ENCODE measurements at regions not wholly inside any gene's neighbourhood (a gene's known extent, or its start where the extent isn't known, plus 50 kb on each side); places are given as distances from the start of the nearest gene placed in this dataset.

DNA sequence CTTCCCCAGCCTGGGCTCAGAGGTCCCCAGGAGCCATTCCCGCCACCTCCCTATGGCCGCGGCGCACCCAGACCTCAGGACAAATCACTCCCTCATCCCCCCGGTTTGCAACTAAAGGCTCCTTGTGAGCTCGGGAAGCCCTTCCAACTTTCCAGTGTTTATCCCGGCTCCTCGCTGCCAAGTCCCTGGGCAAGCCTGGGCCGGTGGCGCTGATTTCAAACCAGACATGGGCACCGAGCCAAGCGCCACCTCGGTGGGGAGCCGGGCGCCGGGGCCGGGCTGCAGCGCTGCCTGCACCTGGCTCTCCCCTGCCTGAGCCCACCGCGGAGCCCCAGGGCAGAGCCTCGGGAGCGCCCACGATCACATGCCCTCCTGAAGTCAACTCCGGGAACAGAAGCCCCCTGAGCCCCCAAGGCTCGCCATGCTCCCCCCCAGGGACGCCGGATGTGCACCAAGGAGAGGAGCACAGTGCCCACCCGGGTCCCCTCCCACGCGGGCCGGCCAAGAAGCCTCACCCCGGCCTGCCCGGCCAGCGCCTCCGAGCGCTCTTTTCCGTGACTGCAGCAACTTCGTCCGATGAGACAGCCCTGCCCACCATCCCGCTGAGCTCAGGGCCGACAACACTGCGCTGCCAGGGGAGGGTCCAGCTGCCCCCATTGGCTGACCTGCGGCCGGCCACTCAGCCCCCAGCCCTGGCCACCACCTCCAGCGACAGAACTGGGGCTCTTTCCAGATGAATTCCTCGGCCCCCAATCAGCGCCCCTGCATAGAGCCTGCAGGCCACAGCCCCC, 50.0 kb downstream of the NCOR2 start:
- ATAC-seq: peak; percentile 39
- DNase-seq (ENCODE audit: low read depth, low spot score): no peak
- Histone ChIP-seq H3K27ac (ENCODE audit: low read length) (peak overlapping the region; percentile 83), H3K4me3 (ENCODE audit: low read depth in 2 of 2, low read length in 2 of 2) (peak overlapping the region; percentile 62 to 75), H3K9me3 (ENCODE audit: control insufficient read depth, insufficient read depth, low read depth, low read length) (no peaks in the 10 kb centered on the region), H3K27me3 (ENCODE audit: control insufficient read depth, insufficient read depth, low read length) (no peaks in the 10 kb centered on the region), H3K4me1 (ENCODE audit: control insufficient read depth, insufficient read depth, low read length) (peaks cover 83% of the 10 kb centered on the region), H3K36me3 (ENCODE audit: control insufficient read depth, insufficient read depth, low read length) (no peaks in the 10 kb centered on the region)
- in situ Hi-C loops (cut with HindIII; ENCODE audit: low pct_unique_long_range_greater_than_20kb, low sequenced_read_pairs): no loop called here
- TF ChIP-seq, protein P1, sequence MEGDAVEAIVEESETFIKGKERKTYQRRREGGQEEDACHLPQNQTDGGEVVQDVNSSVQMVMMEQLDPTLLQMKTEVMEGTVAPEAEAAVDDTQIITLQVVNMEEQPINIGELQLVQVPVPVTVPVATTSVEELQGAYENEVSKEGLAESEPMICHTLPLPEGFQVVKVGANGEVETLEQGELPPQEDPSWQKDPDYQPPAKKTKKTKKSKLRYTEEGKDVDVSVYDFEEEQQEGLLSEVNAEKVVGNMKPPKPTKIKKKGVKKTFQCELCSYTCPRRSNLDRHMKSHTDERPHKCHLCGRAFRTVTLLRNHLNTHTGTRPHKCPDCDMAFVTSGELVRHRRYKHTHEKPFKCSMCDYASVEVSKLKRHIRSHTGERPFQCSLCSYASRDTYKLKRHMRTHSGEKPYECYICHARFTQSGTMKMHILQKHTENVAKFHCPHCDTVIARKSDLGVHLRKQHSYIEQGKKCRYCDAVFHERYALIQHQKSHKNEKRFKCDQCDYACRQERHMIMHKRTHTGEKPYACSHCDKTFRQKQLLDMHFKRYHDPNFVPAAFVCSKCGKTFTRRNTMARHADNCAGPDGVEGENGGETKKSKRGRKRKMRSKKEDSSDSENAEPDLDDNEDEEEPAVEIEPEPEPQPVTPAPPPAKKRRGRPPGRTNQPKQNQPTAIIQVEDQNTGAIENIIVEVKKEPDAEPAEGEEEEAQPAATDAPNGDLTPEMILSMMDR (IDR thresholded peaks at IDR 0.05): no peak
- no peak for TF ChIP-seq TCF7L2 (IDR thresholded peaks at IDR 0.05; ENCODE audit: low read depth, low read length)
- TF ChIP-seq, protein P2, sequence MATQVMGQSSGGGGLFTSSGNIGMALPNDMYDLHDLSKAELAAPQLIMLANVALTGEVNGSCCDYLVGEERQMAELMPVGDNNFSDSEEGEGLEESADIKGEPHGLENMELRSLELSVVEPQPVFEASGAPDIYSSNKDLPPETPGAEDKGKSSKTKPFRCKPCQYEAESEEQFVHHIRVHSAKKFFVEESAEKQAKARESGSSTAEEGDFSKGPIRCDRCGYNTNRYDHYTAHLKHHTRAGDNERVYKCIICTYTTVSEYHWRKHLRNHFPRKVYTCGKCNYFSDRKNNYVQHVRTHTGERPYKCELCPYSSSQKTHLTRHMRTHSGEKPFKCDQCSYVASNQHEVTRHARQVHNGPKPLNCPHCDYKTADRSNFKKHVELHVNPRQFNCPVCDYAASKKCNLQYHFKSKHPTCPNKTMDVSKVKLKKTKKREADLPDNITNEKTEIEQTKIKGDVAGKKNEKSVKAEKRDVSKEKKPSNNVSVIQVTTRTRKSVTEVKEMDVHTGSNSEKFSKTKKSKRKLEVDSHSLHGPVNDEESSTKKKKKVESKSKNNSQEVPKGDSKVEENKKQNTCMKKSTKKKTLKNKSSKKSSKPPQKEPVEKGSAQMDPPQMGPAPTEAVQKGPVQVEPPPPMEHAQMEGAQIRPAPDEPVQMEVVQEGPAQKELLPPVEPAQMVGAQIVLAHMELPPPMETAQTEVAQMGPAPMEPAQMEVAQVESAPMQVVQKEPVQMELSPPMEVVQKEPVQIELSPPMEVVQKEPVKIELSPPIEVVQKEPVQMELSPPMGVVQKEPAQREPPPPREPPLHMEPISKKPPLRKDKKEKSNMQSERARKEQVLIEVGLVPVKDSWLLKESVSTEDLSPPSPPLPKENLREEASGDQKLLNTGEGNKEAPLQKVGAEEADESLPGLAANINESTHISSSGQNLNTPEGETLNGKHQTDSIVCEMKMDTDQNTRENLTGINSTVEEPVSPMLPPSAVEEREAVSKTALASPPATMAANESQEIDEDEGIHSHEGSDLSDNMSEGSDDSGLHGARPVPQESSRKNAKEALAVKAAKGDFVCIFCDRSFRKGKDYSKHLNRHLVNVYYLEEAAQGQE (IDR thresholded peaks at IDR 0.05; ENCODE audit: insufficient read depth in 1 of 2, low read depth in 2 of 2, low read length in 1 of 2): no peak
- peak; percentile 36; the same call in 1 of the 2 replicates for TF ChIP-seq POLR2AphosphoS5 (IDR thresholded peaks at IDR 0.05; ENCODE audit: low read depth, low read length)
- peak; percentile 34; the same call in 1 of the 2 replicates for TF ChIP-seq SIN3A (IDR thresholded peaks at IDR 0.05; ENCODE audit: borderline replicate concordance, insufficient read depth, low read depth, low read length)
- intact Hi-C loops (cut with micrococcal nuclease; ENCODE audit: unreplicated experiment): no loop called here
- CTCF ChIA-PET: no interaction called here
- POLR2A ChIA-PET: interaction anchor here (0.6 kb wide), 1 partner anchor 20 kb away, joined by 3 read pairs; no protein-coding TSS in a partner anchor
- no TSS peak for BruUV-seq (replicated peaks)

DNA sequence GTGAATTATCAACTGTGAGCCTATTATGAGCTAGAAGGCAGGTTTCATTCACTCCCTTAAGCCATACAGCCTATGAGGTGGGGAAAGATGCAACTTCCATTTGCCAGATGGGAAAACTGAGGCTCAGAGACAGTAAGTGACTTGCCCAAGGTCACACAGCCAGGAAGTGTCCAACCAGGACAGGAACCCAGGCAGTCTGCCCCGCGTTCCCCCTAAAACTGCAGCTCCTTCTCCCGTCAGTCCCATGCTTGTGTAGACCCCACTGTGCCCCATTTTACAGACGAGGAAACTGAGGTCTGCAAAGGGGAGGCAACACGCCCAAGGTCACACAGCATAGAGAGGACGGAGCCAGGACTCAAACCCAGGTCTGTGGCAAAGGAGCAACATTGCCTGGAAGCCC, 50.6 kb downstream of the NCOR2 start:
- Histone ChIP-seq H3K27me3 (ENCODE audit: control insufficient read depth, insufficient read depth, low read length) (no peaks in the 10 kb centered on the region), H3K9me3 (ENCODE audit: control insufficient read depth, insufficient read depth, low read depth, low read length) (no peaks in the 10 kb centered on the region), H3K4me1 (ENCODE audit: control insufficient read depth, insufficient read depth, low read length) (peaks cover 81% of the 10 kb centered on the region), H3K27ac (ENCODE audit: low read length) (peak overlapping the region; percentile 83), H3K36me3 (ENCODE audit: control insufficient read depth, insufficient read depth, low read length) (no peaks in the 10 kb centered on the region), H3K4me3 (ENCODE audit: low read depth in 2 of 2, low read length in 2 of 2) (peak overlapping the region; percentile 62 to 75)
- ChIA-PET POLR2A (no interaction called here), CTCF (no interaction called here)
- DNase-seq (ENCODE audit: low read depth, low spot score): no peak
- in situ Hi-C loops (cut with HindIII; ENCODE audit: low pct_unique_long_range_greater_than_20kb, low sequenced_read_pairs) (no loop called here), intact Hi-C loops (cut with micrococcal nuclease; ENCODE audit: unreplicated experiment) (no loop called here)
- BruUV-seq (replicated peaks): TSS peak; percentile 53
- TF ChIP-seq TCF7L2 (IDR thresholded peaks at IDR 0.05; ENCODE audit: low read depth, low read length): no peak
- TF ChIP-seq, protein P1 (IDR thresholded peaks at IDR 0.05): no peak
- TF ChIP-seq, protein P2 (IDR thresholded peaks at IDR 0.05; ENCODE audit: insufficient read depth in 1 of 2, low read depth in 2 of 2, low read length in 1 of 2): no peak
- no peak for TF ChIP-seq POLR2AphosphoS5 (IDR thresholded peaks at IDR 0.05; ENCODE audit: low read depth, low read length)
- no peak for TF ChIP-seq SIN3A (IDR thresholded peaks at IDR 0.05; ENCODE audit: borderline replicate concordance, insufficient read depth, low read depth, low read length)
- ATAC-seq: no peak

All from Panc1 (cell line).